NCI-H69 (cell line): ENCODE measurements at regions not wholly inside any gene's neighbourhood (a gene's known extent, or its start where the extent isn't known, plus 50 kb on each side); places are given as distances from the start of the nearest gene placed in this dataset.
"Not testable (repeated sequence)": the region's sequence is repeated elsewhere in the genome, so short reads cannot be mapped to it uniquely, and the experiment has no call there.

Source experiments
- DNase-seq: peaks from one replicate; lab custom pipeline; 2025; lab: John Stamatoyannopoulos, UW

DNA sequence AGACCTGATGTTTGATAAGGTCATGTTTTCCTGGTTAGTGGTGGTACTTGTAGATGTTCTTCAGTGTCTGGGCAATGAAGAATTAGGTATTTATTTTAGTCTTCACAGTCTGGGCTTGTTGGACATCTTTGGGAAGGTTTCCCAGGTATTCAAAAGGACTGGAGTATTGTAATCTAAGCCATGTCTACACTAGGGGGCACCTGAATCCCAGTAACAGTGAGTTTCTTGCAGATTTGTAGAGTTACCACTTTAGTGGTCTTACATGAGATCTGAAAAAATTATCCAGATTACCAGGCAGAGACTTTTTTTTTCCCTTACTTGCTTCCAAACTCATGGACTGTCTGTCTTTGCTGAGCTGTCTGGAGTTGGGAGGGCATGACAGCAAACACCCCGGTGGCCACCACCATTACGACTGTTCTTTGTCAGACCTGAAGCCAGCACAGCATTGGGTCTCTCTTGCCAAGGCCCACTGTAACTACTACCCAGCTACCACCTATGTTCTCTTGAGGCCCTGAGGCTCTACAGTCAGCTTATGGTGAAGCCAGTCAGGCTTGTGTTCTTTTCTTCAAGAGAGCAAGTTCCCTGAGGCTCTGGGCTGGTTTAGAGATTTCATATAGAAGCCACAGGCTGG is 820.7 kb upstream of the FBXO33 start:
- peak; percentile 25 for DNase-seq

- no peak for DNase-seq
Observed at GRCh38 chr14:40248671-40249070, 816.4 kb upstream of the FBXO33 start.

DNA sequence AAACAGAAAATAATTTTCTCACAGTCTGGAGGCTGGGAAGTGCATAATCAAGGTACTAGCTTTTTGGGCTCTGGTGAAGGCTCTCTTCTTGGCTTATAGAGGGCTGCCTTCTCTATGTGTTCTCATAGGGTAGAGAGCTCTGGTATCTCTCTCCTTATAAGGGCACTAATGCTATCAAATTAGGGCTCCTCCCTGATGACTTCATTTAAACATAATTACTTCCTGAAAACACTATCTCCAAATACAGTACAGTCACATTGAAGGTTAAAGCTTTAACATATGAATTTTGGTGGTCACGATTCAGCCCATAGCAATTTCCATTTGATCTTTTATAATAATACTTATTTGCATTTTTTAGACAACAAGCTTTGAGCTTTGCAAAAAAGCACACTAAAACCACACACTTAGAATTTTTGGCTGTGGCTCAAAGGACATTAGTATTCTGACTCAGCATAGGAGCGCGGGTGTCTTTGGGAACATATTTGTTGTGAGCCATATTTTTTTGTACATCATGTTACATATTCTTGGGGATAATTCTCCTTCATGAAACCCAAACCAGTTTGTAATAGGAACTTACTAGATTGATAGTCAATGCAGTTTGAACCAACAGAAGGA is 808.1 kb upstream of the FBXO33 start:
- peak; percentile 20 for DNase-seq

DNA sequence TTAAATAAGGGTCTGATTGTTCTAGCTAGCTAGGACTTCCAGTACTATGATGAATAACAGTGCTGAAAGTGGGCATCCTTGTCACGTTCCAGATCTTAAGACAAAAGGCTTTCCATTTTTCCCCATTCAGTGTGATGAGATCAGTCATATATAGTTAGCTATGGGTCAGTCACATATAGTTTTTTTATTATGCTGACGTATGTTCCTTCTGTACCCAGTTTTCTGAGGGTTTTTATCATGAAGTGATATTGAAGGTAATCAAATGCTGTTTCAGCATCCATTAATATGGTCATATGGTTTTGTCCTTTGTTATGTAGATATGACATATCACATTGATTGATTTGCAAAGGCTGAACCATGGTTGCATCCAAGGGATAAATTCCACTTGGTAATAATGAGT is 800.1 kb upstream of the FBXO33 start:
- no peak for DNase-seq

DNA sequence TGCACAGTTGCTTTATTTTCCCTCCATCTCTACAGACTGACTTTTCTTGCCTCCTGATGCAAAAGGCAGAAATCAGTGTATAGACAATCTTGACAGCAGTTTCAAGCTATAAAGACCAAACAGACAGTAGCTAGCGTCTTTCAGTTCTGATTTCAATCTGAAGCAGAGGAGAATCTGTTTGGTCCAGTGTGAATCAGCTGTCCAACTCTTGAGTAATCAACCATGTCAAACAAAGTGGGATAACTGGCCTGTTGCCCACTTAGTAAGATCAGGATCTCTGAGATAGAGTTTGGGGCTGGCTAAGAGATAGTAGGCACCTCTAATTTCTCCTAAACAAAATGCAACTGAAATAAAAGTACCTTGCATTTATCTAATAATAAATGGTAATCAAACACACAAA is 797.4 kb upstream of the FBXO33 start:
- DNase-seq, result no peak

DNA sequence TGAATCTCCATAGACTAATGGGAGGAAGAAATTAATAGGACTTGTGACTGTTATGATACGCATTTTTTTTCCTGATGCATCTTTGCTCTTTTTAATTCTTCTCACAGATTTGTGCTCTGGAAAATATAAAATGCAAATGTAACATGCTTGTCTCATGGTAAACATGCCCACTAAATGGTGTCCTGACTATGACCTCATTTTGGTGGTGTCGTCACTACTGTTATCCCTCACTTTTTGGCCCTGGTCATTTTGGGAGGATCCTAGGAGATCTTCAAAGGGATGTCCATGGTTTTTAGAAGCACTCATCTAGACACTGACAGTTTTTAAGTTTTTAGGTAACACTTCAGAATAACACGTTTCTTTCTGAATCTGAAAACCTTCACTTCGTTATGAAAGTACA is 790.8 kb upstream of the FBXO33 start:
- DNase-seq, result no peak

DNA sequence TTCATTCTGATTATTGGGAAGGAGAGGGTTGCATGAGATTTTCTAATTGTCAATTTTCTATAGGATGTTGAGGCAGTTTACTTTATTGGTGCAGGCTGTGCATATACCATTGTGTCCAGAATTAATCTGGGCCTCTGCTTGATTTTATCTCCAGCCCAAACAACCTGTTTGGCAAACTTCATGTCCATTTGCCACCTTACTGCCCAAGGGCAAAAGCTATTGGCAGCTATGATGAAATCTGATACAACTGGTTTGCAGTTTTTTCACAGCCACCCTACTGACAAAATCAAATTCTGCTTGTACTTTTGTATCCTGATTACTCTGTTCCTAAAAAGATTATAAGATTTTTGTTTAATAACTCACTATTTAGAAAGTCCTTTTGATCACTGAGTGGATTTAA is 789.2 kb upstream of the FBXO33 start:
- DNase-seq, result peak; percentile 84

DNA sequence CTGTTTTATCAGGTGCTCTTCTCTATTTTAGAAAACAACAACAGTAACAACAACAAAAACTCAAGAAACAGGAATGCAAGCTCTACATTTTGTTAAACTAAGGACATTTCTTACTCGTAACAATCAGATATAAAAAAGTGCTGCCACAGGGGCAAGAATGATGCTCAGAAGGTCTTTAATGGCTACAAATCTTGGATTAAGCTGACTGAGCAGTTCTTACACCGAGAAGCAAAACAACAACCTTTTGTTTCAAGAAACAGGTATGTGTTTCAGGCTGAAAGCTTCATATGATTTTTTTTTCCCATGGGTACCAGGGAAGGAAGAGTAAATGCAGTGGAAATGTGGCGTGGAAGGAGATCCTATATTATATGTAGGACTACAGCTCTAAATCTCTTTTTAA is 786.8 kb upstream of the FBXO33 start:
- DNase-seq, result no peak

- DNase-seq, result peak; percentile 17
Observed at GRCh38 chr14:40218282-40218941, 786.2 kb upstream of the FBXO33 start.

GRCh38 chr14:40216976-40217375 is 784.7 kb upstream of the FBXO33 start:
- no peak for DNase-seq

DNA sequence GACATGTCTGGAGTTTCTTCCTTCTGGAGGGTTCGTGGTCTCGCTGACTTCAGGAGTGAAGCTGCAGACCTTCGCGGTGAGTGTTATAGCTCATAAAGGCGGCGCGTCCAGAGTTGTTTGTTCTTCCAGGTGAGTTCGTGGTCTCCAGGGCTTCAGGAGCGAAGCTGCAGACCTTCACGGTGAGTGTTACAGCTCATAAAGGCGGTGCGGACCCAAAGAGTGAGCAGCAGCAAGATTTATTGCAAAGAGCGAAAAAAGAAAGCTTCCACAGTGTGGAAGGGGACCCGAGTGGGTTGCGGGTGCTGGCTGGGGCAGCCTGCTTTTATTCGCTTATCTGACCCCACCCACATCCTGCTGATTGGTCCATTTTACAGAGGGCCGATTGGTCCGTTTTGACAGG is 784.2 kb upstream of the FBXO33 start:
- not testable (repeated sequence) for DNase-seq

DNA sequence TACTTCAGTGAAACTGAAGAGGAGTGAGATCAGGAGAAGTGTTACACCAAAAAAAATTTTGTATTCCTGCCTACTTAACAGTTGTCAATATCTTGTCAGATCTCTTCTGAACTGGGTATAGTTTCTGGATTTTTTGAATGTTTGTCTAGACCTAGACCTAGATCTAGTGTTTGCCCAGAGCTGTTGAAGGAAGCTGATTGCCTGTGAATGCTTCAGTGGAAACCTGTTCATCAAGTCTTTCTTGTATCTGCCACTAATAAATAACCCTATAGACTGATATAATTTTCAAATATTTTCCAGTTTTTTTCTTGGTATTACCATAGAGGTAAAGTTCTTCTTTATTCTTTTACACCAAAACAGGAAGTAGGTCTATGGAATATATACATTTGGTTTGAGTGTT is 781.5 kb upstream of the FBXO33 start:
- no peak for DNase-seq

DNA sequence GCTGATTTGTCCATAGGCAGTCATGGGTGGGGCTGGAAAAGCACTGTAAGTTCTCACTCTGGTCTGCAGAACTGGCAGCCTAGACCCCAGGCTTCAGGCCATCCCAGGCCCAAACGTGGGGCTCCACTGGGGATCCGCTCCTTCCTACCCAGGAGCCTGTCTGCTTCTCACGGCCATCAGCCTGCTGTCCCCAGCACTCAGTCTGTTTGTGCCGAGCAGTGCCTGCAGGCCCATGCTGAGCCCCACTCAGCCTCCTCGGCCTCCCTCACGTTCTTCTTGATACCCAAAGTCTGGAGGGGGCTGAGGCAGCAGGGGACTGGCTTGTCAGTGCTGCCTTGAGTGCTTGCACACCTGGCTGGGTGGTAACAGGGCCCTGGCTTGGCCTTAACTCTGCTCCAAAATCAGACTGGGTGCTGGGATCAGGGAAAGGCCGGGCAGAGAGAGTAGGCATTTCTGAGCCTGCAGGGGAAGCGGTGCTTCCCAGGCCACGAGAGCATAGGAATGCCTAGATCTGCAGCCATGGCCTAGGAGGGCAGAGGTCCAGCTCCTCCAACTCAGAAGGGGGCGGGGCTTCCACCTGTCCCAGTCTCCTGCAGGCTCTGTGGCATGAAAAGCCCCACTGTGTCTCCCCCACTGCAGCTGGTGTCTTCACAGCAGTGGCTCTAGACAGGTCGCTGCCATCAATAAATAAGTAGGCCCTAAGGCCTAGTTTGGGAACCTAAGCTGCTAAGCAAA is 772.4 kb upstream of the FBXO33 start:
- DNase-seq, result no peak

GRCh38 chr14:40199101-40199500 is 766.9 kb upstream of the FBXO33 start:
- DNase-seq, result no peak

DNA sequence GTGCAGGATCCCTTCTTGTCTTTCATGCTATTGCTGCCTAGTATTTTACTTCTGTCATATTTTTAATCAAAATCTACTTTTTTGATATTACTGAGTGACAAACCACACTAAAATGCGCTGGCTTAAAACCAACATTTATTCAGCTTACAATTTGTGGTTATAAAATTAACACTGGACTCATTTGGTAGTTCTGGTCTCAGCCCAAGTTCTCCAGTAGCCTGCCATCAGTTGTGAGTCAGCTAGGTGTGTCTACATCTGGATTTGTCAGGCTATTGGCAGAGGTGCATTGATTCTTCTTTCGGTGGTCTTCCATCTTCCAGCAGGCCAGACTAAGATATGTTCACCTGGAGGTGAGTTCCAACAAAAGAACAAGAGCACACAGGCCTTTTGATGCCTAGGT is 765.1 kb upstream of the FBXO33 start:
- DNase-seq, result no peak

DNA sequence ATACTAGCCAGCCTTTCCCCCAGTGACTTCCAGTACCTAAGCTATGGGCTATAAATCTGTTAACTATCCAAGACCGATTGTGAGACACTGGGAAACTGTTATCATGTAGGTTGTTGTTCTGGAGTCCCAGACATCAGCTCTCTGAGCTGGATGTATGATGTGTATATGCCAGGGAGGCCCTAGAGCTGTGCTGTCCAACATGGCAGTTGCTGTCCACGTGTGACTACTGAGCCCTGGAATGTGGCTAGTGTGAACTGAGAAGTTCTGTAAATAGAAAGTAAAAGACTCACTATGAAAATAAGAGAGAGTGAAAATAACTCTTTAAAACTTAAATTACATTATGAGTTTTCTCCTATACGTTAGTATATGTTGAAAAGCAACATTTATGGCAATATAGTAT is 755.8 kb upstream of the FBXO33 start:
- no peak for DNase-seq

DNA sequence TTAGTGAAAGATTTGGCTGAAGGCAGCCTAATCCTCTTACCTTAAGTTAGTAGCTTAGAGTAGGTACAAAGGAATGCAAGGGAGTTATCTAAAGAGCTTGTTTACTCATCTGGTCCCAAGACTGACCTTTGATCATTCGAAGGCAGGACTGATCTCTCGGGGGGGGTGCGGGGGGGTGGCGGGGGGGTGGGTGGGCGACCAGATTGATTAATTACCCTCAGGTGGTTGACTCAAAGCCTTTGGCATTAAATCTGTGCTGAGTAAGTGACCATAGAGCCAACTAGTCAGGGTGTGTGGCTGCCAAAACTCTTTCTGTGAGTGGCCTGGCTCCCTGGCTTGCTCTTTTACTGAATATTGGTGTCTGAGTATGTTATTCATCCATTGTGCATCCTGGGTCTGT is 731.9 kb upstream of the FBXO33 start:
- no peak for DNase-seq

- no peak for DNase-seq
Observed at GRCh38 chr14:40139657-40140056, 707.4 kb upstream of the FBXO33 start.

DNA sequence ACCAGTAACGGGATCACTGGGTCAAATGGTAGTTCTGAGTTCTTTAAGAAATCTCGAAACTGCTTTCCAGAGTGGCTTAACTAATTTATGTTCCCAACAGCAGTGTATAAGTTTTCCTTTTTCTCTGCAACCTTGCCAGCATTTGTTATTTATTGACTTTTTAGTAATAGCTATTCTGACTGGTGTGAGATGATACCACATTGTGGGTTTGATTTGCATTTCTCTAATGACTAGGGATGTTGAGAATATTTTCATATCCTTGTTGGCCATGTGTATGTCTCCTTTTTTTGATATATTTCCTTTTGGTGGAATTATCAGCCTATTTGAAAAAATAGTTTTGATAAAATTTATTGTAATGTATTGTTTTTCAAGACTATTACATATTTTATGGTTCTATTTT is 701.2 kb upstream of the FBXO33 start:
- DNase-seq, result no peak

GRCh38 chr14:40129159-40129558 is 696.9 kb upstream of the FBXO33 start:
- peak; percentile 68 for DNase-seq

DNA sequence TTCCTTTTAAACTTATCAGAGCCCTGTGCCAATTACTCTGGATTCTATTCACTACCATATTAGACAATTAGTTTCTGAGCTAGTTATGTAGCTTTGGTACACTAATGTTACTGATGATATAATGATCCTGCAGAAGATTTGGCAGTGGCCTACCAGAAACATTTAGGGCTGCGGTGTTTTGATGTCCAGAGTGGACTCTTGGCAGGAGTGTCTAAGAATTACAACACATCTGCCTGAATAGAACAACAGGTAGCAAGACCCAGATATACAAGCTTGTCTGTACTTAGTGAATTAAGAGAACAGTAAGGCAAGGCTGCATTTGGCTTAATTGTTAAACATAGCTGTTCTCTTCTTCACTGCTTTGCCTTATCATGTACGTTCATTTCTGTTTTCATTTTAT is 691.6 kb upstream of the FBXO33 start:
- peak; percentile 34 for DNase-seq

- DNase-seq, result peak; percentile 52
Observed at GRCh38 chr14:40122968-40123648, 690.9 kb upstream of the FBXO33 start.
